GM19324 (cell line): ENCODE measurements at regions not wholly inside any gene's neighbourhood (a gene's known extent, or its start where the extent isn't known, plus 50 kb on each side); places are given as distances from the start of the nearest gene placed in this dataset.

Experiments
- ATAC-seq: cut with Tn5 transposase; IDR thresholded peaks from one replicate; pipeline ENCODE4 v1.9.1; 2021; ENCODE audit warnings: mild to moderate bottlenecking, moderate library complexity; ENCODE audit not compliant: unreplicated experiment, low FRiP score

DNA sequence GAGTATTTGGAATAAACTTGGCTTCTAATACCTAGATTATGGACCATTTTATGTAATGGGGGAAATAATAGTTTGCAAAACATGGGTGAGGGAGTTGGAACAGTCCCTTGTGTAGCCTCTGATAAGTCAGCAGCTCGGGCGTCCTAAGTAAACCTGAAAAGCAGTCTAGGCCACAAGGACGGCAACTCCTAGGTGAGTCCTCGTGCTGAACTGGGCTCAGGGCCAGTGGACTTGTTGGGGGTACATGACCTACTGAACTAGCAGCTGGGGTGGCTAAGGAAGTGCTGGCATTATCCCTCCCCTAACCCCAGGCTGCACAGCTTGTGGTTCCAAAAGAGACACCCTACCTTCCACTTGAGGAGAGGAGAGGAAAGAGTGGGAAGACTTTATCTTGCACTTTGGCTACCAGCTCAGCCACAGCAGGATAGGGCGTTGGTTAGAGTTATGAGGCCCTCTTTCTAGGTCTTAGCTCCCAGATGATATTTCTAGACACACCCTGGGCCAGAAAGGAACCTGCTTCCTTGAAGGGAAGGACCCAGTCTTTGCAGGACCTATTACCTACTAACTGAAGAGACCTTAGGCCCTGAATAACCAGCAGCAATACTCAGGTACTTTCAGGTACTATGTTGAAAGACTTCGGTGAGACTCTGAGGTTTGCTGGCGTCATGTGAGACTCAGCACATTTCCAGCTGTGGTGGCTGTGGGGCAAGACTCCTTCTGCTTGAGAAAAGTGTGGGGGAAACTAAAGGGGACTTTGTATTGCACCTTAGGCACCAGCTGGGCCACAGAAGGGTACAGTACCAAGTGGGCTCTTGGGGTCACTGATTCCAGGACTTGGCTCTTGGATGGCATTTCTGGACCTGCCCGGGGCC, 71.0 kb downstream of the AQP4 start:
- ATAC-seq: no peak

DNA sequence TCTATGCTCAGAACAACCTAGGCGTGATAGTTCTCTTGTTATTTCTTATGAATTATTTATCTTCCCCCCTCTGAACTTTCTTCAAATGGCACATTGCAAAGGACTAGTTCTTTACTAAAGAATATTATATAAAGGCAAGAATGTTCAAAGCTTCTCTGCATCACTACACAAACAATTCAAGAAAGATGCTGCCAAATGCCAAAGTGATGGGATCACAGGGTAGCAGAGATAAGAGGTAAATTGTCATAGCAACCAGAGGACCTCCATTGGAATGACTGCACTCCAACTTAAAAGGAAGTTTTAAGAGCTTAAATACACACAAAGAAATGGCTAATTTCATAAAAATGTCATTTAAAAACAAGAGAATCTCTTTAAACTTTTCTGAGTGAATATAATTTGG, 72.8 kb downstream of the AQP4 start:
- ATAC-seq: no peak

DNA sequence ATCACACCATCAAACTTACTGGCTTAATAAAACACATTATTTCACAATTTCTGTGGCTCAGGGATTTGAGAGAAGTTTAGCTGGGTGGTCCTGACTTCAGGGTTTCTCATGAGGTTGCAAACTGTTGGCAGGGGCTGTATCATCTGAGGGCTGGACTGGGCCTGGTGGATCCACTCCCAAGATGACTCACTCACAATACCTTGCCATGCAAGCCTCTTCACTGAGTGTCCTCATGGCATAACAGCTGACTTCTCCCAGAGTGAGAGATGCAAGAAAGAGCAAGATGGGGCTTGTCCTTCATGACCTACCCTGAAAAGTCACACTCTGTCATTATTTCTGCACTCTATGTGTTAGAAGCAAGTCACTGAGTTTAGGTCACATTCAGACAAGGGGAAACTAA, 73.8 kb downstream of the AQP4 start:
- no peak for ATAC-seq

DNA sequence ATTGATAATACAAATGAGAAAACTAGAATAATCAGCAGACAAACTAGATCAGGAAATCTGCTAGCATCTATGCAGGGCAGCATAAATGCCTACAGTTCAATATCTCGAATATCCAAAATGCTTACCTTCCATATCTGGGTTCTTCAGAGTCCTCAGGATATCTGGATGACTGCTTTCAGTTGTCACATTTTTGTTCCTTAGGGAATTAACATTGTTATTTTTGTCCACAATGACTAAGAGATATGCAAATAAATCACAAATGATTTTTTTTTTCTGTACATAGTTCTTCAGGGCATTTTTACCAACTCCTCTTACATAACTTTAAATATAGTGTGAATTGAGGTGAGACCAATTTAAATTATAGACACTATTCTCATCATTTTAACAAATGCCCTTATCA, 80.9 kb downstream of the AQP4 start:
- no peak for ATAC-seq

DNA sequence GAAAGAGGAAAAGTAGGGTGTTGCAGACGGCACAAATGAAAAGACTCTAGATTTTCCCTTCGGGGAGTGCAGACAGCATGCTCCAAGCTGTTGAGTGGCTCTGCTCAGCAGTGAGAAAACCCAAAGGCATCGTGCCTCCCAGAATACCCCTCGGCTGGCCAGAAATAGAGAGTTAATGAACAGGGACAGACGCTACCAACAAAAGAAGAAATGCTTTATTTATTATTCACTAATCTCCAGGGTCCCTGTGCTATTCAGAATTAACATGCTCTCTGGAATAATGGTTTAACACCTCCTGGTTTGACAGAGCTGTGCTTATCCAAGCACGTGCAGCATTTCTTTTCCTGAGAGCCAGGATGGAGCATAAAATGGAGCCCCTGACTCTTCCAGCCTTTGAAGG, 82.3 kb downstream of the AQP4 start:
- ATAC-seq: no peak

DNA sequence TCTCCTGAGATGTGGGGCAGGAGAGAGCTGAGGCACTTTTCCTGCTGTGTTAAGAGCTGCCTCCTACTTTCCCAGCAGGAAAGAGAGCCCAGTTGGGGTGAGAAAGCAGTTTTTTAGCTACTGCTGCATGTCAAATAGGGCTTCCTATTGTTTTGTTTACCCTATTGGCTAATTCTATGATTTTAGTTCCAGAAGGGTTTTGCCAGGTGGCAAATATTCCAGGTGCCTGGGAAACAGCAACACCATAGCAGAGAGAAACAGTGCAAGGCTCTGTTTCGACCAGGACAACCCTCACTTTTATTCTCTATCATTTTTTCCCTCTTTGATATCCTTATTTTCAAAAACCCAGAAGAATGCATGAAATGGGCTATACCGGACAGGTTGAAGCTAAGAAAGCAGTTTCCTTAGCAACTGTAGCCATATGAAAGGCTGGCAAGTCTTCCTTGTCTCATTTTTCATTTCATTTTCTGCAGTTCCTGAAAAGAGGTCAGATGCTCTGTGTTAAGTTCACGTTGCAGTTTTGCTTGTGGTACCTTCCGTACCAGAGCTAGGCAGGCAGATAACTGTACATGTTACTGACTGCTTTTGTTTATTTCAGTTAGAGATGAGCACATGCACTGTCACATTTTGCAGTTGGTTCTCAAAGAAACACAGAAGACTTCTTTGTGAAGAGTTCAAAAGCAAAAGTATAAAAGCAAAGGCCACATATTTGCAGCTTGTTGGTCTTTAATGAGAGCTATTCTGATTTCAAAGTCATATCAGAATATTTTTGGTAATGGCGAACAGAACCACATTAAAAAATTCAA, 84.8 kb downstream of the AQP4 start:
- ATAC-seq: no peak

DNA sequence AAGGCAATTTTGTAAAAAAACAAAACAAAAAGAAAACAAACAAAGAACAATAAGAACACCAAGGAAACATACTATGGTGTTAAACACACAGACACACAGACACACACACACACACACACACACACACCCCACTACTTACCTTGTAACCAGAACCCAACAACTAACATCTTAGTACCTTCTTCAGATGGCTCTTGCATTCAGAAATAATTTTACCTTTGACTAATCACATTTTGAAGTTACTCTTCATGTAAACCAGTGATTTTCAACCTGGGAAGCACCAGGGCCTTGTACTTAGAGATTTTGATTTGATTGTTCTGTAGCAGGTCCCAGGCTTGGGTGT, 87.5 kb downstream of the AQP4 start:
- no peak for ATAC-seq

DNA sequence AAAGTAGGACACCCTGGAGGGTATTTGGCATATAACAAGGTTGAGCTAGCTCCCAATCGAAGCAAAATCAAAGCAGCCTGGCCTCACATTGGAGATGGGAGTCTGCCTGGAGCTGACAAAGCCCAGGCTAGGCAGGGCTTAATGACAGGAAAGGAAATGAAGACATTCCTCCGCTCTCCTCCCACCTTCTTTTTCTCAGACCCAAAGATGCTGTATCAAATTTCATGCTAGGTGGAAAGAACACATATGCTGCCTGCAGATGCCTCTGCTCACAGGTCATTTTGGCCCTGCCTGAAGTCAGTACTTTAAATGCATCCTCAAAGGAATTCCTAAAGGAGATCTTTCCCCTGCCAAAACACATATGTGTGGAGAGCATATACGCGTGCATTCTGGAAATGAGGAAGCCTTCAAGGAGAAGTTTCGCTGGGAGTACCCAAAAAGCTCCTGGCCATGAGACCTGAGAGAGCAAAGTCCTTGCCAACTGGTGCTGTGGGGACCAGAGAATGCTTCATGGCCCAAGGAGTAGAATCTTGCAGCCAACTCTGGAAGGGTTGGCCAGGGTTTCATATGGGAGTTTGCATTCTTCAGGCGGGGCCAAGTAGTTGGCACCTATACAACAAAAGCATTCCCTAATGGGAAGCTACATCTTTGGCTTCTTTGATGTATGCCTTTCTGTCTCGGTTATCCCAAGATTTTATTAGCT, 88.0 kb downstream of the AQP4 start:
- no peak for ATAC-seq

DNA sequence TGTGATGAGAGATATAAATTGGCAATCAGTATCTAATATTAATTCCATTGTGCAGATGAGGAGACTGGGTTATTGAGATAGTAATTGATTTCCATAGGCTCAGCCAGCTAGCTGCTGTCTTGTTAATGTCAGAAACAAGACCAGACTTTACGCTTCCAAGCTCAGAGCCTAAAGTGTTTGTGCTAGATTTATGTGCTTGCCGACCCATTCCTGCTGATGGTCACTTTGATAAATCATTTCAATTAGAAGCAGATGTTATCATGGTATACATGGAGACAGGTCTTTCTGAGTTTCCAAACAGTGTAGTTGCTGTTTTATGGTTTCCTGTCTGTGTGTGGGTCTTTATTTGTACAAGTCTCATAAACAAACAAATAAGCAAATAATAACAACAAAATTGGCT, 92.8 kb downstream of the AQP4 start:
- no peak for ATAC-seq

DNA sequence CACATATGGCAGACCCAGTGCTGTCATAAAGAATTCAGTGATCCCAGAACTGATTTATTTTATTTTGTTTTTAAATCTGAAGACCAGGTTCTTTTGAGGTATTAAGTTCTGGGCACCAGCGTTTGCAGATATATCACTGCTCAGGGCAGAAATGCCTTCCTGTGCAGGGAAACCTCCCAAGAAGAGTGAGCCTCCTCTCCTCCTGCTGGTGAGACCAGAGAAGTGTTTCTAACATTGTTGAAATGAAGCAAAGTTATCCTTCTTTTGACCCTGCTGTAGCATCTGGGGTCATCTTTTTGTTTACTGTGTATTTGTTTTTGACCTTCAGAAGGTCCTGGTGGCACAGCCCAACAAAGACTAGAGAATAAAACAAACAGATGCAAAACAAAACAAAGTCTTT, 94.0 kb downstream of the AQP4 start:
- no peak for ATAC-seq

DNA sequence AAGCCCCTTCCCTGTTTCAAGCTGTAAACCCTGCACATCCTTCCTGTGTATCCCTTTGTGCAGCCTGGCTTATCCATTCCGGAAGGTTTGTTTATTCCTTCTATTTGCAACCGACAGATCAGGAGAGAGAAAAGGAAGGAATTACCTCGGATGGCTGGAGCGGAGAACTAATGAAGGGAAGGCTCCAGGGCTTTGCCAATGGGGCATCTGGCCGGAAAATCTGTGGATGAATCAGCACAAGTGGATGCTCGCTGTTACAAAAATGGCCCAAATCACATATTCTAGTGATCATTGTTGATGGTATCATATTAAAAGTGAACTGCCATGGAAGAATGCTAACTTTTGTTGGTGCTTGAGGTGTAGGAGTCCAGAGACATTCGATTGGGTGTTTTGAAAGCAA, 97.1 kb downstream of the AQP4 start:
- no peak for ATAC-seq

DNA sequence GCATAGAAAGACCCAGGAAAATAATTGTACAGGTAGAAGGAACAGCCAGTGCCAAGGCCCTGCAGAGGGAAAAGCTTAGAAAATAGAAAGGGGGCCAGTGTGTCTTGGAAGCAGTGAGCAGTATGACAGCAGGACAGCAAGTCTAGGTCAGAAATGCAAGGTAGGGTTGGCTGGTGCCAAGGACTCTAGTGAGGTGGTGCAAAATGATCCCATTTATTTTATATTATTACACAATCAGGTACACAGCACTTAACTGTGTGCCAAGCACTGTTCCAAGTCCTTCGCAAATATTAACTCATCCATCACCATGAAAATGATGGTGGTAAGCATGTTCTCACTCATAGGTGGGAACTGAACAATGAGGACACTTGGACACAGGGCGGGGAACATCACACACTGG, 100.0 kb downstream of the AQP4 start:
- no peak for ATAC-seq

DNA sequence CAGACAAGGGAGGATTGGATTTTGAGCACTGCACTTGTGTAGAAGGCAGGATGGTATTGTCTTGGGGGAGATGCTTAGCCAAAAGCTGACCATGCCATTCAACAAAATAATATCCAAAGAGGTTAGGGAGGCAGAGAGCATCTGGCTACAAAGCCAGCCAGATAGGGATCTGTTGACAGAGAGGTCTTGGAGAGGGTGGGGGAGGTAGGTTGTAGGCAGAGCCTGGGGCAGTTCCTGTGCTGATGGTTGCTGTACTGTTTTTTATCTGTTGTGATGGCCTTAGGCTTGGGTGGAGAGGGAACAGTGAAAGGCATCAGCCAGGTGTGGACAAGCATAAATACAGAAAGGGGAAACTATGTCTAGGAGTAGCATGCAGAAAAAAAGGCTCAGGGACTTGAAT, 100.9 kb downstream of the AQP4 start:
- no peak for ATAC-seq

DNA sequence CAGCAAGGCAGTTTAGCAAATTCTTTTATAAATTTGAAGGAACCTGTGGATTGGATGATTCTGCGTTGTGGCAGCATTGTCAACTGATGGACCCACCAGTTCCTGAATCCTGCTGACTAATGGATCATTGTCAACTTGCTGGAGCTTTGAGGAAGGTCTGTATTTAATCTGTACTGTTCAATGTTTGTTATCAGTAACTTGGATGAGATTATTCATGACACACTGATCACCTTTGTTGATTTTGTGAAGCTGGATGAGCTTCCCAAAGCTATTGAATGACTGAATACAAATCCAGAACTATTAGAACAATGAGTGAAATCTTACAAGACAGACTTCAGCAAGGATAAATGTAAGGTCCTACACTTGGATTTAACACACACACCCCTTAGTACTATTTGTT, 101.3 kb downstream of the AQP4 start:
- no peak for ATAC-seq

DNA sequence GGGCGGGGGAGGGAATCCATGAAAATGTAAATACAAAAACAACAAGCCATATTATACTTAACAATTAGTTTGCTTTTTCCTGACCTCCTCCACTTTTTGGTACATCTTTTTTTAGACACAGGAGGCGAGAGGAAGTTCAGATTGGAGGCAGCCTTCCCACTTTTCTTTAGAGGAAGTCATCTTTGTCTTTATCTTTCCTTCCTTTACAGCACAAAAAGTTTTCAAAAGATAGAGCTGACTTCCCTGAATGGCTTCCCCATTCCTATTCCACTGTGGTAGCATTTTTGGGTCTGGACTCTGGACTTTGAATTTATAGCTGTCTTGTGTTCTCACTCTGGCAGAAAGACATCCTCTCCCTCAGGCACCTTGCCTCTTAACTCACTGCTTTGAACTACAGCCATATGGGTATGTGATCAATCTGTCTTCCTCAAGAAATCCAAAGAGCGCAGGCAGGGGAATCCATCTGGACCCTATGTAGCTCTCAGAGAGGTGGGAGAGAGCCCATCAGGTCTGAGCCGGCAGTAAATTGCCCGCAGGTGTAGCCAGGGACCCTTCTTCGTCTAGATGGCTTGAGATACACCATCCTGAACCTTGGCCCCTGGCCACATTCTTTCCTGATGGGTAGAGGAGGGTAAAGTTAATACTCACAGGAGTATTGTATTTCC, 101.9 kb downstream of the AQP4 start:
- no peak for ATAC-seq

DNA sequence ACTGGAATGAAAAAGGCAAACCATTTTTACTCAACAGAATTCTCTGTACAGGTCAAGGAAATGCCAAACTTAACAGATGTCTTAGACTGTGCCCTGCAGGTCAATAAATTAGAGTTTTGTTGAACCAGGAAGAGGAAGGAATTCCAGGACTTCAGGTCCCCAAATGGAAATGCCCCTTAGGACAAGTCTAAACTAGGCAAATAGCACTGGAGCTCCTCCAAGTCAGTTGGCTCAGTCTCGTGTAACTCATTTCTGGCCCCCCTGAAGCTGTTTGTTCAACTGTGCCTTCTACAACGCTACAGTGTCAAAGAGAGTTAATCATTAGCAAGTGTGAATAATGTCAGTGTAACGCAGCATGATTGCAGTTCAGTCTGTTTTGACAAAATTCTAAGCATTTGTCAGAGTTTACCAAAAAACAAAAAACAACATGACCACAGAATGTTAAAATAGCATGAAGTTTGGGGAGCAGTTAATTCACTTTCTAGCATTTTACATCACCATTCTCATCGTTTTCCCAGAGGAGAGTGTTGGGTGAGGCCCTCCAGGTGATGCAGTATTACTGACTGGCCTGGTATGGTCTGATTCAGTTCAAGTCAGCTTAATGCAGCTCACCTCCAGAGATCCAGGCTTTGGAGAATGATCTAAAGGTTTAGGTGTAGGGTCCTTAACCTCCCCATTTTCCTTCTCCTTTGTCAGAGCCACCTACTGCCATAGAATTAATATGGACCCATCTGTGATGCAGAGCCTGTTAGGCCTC, 108.1 kb downstream of the AQP4 start:
- no peak for ATAC-seq

DNA sequence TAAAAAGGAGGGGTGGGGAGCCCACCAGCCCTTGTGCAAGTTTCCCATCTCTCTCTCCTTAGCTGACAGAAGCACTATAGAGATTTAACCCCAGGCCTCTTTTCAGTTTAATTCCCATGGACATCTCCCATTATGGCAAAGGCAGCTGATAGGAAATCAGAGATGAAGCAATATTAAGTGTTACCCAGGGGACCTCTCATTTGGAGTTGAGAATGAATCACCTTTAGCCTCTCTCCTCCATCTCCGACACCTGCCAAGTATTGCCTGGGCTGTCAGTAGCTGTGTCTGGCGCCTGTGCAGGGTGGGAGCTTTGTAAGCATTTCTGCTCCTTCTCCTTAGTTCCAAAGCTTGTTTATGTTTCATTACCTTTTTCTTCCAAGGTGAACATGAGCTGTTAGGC, 109.0 kb downstream of the AQP4 start:
- ATAC-seq: no peak

DNA sequence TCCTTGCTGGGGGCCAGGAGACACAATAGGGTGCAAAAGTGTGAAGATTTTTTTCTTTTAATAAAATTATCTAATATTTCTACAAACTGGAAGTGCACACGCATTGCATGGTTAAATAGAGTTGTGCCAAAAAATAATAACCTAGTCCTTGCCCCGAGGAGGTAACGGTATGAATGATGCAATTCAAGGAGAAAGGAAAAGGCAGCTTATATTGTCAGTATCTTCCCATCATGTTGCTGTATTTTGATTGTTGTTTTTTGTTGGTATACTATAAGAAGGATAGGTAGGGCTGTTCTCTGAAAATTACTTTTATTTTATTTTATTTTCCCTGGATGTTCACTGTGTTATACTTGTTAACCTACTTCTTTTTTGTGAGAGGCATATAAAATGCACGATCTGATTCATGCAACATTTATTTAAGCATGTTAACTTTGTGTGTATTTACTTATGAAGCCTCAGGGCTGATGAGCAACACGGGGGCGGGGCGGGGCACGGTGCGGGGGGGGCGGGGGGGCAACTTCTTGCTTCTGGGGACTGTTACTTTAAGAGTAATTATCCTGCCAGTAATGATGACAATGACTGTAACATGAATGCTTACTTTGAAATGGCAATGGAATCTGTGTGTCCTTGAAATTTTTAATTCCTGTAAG, 118.6 kb downstream of the AQP4 start:
- ATAC-seq: no peak

DNA sequence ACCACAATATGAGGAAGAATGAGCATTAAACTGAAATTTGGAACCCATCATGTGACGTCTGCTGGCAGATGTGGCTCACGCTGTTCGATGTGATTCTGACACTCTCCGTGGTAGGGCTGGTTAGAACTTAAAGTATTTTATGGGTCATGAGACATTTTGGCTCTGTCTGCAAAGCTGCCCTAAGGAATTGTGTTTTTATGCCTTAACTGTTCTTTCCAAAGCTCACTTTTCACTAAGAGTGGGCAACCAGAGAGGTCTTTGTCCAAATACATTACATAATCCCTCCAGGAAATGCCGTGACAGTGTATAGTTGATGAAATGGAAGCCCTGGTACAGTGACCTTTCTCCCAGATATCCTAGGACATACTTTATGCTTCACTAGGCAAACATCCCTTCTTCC, 119.1 kb downstream of the AQP4 start:
- ATAC-seq: no peak
